OCI-LY3 (cell line): ENCODE measurements at regions not wholly inside any gene's neighbourhood (a gene's known extent, or its start where the extent isn't known, plus 50 kb on each side); places are given as distances from the start of the nearest gene placed in this dataset.

Experiments
- EZH2phosphoT487 ChIP-seq: fragments of 200-600 bp; shearing (Covaris generic); IDR thresholded peaks from 2 replicates; pipeline ENCODE4 v1.6.1; 2018; ENCODE audit warnings: antibody characterized with exemption, mixed run types, low read depth
- TF ChIP-seq, protein P1 (sequence below): fragments of 200-600, 300-600 bp; sonication (generic); IDR thresholded peaks from 2 replicates; pipeline ENCODE4 v1.5.1; 2014; ENCODE audit warnings: antibody characterized with exemption, low read length, low read depth

DNA sequence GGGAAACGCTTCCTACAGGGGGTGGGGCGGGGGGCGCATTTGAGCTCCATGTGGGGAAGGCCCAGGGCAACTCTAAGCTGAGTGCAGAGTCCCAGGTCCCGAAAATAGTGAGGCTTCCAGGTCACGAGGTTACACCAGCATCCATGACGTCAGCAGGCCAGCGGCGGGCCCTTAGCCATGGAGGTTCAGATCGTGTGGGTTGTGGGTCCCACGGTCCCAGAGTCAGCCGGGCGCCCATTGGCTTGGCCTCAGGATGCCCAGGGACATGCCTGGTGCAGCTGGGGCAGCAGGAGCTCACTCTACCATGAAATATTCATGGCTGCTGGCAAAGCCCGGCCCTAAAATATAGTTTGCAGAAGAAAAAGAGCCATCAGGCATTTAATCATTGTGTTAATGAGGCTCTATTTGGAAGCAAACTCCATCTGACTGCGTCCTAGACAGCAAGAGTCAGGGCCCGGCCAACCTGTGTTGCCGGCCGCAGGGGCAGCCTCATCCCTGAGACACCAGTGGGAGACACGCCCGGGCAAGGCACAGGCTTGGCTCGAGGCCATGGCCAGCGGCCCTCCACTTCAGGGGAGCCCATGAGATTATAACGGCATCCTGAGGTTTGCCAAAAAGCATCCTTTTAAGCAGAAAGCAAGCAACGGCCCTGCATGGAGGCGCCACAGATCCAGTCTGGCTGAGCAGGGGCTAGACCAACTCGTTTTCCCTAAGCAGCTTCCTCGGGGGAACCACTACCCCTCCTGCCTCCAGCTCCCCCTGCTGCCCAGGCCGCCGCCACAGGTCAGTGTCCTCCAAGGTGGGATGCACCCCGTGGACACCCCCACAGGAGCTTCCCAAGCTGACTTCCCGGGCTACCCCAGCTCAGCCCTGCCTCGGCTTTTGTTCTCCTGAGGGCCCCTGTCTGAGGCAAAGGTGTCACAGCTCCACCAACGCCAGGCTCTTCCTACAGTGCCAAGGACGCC lies 108.9 kb upstream of the PPP1R26 start:
- TF ChIP-seq, protein P1, sequence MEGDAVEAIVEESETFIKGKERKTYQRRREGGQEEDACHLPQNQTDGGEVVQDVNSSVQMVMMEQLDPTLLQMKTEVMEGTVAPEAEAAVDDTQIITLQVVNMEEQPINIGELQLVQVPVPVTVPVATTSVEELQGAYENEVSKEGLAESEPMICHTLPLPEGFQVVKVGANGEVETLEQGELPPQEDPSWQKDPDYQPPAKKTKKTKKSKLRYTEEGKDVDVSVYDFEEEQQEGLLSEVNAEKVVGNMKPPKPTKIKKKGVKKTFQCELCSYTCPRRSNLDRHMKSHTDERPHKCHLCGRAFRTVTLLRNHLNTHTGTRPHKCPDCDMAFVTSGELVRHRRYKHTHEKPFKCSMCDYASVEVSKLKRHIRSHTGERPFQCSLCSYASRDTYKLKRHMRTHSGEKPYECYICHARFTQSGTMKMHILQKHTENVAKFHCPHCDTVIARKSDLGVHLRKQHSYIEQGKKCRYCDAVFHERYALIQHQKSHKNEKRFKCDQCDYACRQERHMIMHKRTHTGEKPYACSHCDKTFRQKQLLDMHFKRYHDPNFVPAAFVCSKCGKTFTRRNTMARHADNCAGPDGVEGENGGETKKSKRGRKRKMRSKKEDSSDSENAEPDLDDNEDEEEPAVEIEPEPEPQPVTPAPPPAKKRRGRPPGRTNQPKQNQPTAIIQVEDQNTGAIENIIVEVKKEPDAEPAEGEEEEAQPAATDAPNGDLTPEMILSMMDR: no peak
- TF ChIP-seq EZH2phosphoT487: no peak
